GM18498 (cell line): ENCODE measurements at regions not wholly inside any gene's neighbourhood (a gene's known extent, or its start where the extent isn't known, plus 50 kb on each side); places are given as distances from the start of the nearest gene placed in this dataset.

Experiments used
- ATAC-seq: cut with Tn5 transposase; IDR thresholded peaks from one replicate; pipeline ENCODE4 v1.9.1; 2021; ENCODE audit warnings: mild to moderate bottlenecking, moderate library complexity; ENCODE audit not compliant: unreplicated experiment

DNA sequence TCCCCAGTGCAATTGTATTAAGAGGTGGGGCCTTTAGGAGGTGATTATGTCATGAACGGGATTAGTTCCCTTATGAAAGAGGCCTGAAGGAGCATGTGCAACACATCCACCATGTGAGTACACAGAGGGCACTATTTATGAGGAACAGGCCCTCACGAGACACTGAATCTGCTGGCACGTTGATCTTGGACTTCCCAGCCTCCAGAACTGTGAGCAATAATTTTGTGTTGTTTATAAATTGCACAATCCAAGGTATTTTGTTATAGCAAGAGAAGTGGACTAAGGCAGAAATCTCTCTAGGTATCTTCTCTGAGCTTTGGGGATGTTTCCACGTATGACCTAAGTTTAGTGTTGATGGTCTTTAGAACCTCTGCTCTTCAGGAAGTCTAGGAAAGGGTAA, 149.3 kb upstream of the CBLB start:
- ATAC-seq: no peak

DNA sequence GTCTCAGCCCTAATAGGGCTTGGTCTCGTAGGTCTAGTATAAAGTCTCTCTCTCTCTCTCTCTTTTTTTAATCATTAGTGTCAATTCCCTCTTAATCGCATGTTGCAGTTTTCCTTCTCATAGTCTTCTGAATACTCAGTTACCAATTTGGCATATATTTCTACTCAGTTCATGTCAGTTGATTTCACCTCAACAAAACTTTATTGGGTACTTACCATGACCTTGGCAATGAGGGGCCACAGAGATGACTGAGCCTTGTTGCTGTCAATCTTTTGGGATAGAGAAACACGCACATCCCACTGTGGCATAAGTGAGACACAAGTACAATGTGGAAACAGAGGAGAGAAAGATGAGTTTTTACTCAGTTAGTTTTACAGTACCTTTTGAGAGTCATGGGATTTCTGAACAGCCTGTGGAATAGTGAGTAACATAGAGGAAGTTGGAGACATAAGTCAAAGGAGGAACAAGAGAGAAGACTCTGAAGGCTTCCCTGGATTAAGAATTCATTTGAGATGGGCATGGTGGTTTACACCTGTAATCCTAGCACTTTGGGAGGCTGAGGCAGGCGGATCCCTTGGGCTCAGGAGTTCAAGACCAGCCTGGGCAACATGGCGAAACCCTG, 150.2 kb upstream of the CBLB start:
- no peak for ATAC-seq

DNA sequence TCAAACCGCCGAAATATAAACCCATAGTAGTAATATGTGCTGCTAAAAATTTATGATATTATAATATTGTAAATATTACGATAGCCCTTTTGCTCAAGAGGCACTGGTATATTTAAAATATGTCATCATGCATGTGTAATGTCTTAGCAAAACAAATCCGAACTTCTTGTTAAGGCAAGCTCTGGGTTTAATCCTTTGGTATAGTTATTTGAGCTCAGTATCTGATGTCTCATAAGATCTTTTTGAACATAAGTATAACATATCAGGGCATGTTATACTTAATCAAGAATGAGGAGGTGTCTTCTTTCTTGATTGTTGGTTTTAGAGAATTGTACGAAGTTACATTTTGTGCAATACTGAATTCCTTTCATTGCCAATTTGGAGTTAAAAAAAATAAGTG, 154.1 kb upstream of the CBLB start:
- ATAC-seq: no peak

DNA sequence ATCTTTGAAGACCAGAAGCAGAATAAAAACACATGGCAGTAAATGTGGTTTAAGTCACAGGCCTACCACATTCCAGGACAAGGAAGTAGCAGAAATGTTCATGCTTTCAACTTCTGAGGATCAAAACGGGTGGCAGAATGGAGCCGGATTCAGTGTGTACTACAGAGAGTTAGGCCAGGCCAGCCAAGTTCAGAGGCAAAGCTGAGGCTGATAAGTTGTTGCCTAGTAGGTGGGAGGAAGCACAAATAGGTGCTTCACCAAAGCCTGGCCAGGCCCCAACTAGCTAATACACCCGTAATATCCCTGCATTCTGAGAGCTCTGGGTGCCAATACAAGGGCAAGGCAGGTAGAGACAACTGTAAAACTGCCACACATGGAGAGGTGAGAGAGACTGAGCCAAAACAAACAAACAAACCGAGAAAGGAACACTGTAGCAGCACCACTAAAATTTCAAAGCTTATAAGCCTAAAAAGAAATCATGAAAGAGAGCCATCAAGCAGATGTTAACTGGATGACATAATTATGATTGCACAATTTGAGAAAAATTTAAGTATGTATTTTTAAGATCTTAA, 156.4 kb upstream of the CBLB start:
- no peak for ATAC-seq

DNA sequence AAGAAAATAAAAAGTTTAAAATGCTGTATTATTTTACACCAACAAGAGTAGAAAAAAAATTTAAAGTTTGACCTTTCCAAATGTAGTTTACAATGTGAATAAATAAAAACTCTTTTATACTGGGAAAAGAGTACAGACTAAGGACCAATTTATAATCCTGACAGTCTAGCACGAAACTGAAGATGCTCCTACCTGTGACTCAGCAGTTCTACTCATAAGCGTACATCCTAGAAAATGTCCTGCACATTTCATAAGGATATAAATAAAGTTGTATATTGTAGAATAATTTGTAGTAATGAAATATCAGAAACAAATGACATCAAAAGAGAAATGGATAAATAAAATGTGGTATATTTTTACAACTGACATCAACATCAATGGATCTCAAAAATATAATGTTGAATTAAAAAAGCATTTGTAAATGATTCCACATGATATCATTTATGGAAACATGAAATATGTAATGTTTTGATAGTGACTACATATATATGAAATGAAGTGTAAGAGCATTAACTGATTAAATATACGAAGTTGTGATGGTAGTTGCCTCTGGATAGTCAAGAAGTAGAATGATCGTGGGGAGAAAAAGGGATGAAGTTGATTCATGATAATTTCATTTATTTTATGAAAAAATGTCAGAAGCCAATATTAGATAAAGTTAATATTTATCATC, 161.3 kb upstream of the CBLB start:
- no peak for ATAC-seq

DNA sequence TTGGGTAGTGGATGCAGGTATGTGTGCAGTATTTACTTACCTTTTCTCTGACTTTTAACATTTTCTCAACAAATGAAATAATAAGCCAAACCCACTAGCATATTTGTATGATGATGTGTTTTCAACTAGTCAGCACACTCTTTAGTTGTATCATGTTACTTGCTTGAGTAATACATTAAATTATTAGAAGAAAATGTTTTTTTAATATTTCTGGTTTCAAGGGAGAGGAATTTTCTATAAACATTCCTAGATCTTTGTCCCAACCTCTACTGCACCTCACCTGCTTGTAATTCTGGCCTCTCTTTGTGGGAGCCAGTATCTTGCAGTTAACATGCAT, 161.8 kb upstream of the CBLB start:
- ATAC-seq: no peak

DNA sequence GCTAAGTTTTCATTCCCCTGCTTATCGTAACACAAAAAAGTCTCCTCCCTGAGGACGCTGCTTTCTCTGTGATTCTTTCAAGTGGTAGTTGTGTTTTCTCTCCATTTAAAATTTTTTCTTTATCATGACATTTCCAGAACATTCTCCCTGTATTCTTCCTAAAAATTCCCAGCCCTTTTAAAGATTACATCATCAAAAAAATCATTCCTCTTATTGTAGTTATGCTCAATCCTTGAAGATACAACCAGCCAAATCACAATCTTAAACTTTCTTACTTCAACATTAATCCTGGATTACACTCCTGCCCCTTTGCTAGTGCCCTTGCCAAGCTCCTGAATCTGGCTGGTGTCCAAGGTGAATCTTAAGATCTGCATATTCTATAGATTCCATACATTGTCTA, 163.7 kb upstream of the CBLB start:
- ATAC-seq: no peak

DNA sequence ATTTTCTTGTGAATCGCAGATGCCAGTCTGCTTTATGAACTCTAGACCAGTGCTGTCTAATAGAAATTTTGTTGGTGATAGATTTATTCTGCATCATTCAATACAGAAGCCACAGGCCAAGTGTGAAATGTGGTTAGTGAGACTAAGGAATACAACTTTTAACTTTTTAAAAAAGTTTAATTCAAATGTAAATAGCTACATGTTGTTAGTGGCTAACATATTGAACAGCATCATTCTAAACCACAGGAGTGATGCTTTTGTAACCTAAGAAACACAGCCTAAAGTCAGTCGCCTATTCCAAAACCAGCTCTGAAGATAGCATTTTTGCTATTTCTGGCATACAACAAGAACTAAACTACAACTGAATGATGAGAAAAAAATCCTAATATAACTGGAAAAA, 164.8 kb upstream of the CBLB start:
- ATAC-seq: no peak

DNA sequence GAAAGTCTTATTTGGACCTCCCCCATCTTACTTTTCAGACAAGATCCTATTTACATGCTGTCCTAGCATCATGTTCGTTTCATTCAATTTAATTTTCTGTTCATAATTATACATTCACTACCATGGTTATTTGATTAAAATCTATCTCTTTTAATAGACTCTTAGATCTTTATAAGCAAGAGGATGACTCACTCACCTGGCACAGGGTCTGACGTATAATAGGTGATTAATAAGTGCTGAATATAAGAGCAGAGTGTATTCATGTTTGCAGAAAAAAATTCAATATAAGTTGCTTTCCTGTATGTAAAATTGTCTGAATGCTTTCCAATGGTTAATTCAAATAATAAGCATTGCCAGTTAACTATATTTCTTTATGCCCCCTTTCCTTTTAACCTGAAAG, 165.5 kb upstream of the CBLB start:
- ATAC-seq: no peak

DNA sequence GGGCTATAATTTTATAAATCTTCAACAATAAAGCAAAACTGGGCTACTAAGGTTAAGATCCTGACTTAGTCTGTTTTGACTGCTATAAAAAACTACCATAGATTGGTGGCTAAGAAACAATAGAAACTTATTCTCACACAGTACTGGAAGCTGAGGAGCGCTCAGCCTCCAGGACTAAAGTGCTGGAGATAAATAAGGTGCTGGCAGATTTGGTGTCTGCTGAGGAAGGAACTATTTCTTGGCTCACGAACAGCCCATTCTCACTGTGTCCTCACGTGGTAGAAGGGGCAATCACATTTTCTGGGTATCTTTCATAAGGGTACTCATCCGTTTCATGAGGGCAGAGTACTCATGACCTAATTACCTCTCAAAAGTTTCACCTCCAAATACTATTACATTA, 166.8 kb upstream of the CBLB start:
- ATAC-seq: no peak

DNA sequence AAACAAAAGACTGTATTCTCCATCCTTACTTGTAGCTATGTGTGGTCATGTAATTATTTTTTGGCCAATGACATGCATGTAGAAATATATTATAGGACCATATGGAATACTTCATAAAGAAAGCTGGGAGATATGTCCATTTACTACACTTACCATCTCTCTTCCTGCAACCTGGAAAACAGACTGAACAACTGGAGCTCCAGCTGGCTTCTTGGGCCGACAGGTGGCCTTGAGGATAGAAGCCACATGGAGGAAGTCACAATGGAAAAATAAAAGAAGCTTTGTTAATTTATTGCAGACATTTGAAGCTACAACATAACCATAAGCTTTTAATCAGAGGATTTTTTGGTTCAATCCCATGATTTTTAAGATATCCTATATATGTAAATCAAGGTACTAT, 167.9 kb upstream of the CBLB start:
- ATAC-seq: no peak

DNA sequence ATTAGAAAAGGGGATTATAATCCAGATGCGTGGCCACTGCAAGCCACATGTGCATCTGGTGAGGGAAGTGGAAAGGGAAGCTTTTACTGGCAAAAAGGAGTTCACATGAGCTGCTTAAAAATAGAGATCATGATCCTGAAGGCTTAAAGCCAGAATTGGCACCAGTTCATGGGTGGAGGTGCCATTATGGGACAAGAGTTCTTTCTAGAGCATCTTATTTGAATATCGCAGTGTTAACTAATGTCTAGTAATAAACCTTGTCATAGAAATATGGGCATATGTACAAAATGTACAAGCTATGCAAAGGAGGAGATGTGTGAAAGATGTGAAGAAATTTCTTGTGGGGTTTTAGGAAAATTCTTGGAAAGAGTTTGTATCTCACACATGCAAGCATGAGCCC, 178.4 kb upstream of the CBLB start:
- no peak for ATAC-seq

DNA sequence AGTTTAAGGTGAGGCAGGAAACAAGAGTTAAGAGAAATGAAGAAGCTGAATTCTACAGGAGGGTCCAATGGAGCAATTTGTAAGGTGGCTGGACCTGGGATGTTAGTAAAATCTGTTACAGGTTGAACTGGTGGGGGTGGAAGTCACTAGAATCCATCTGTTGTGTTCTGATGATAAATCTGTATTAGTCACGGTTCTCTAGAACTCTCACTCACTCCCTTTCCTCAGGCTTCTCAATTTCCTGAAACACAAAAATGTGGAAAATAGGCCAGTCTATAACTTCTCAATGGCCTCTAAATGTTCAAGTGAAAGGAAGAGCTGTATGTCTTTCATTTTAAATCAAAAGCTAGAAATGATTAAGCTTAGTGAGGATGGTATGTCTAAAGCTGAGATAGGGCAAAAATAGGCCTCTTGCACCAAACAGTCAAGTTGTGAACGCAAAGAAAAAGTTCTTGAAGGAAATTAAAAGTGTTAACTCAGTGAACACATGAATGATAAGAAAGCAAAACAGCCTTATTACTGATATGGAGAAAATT, 180.2 kb upstream of the CBLB start:
- ATAC-seq: no peak

DNA sequence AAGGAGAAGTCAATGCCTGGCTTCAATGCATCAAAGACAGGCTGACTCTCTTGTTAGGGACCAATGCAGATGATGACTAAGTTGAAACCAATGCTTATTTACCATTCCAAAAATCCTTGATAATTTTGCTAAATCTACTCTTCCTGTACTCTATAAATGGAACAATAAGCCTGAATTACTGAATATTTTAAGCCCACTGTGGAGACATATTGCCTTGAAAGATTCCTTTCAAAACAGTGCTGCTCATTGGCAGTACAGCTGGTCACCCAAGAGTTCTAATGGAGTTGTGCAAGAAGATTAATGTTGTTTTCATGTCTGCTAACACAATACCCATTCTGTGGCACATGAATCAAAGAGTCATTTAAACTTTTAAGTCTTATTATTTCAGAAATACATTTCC, 181.0 kb upstream of the CBLB start:
- no peak for ATAC-seq

DNA sequence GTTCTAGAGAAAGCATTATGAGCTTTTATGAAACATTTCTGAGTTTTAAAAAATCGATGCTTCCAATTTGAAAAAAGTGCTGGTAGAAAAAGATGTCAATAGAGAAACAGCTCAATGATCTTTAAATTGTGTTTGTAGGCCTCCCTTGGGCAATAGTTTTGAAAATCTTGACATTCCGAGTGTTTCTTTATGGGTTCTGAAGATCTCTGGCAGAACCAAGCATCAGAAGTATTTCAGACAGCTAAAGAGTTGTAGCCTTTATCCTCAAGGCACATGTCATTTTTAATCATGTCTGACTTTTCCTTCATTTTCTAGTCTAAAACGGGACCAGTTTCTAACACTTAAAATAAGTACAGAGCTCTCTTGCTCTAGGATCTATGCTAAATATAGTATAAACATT, 188.1 kb upstream of the CBLB start:
- no peak for ATAC-seq

DNA sequence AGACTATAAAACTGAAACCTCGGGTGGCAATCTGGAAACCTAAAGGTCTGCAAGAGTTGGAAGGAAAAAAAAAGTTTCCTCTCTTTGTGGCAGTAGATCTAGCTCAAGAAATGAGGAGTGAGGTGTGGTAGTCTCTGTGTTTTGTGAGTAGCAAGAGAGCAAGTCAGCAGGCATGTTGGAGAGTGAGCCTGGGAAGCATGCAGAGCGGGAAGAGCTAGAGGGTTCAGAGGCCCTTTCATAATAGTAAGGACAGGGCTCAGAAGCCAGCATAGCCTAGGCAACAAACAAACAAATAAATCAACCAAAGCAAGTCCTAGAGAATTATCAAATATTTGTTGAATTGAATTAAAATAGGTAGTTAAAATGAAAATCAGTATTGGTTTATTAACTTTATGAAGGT, 189.7 kb upstream of the CBLB start:
- no peak for ATAC-seq

DNA sequence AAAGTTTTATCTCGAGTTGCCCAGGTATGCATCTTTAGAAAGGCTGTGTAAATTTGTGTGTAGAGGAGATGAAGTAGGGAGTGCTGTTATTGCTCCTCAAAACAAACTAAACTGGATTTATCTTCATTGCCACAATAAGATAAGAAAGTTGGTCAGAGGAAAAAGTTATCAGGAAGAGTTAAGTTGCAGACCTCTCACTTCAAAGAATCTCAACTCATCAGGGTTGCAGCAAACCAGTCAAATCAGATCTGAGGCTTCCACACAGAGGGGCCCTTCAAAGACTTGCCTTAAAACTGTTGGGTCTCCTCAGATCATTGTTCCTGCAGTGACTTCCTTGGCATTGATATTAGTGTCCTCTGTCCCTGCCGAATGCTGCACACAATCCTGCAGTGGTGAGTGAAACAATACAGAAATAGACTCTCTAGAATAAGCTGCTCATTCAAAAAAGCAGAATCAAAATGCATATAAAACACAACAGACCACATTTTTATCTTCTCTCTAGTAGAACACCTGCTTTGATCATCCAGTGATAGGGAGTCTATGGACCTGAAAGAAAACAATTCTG, 191.2 kb upstream of the CBLB start:
- no peak for ATAC-seq

DNA sequence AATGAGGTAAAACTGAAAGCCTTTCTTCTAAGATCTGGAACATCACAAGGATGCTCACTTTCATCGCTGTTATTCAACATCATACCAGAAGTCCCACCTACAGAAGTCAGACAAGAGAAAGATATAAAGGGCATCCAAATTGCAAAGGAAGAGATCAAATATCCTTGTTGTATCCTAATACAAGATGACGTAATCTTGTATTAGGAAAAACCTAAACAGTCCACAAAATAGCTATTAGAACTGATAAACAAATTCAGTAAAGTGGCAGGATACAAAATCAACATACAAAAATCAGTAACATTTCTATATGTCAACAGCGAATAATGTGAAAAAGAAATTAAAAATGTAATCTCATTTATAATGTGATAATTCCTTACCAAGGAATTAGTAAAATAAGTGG, 195.1 kb upstream of the CBLB start:
- ATAC-seq: no peak

DNA sequence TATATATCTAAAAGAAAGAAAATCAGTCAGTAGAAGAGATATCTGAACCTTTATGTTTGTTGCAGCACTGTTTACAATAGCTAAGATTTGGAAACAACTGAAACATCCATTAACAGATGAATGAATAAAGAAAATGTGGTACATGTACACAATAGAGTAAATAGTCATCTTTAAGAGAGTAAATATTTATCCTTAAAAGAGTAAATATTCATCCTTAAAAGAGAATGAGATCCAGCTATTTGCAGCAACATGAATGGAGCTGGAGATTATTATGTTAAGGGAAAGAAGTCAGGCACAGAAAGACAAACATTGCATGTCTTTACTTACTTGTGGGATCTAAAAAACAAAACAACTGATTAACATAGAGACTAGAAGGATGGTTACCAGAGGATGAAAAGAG, 197.0 kb upstream of the CBLB start:
- ATAC-seq: no peak

DNA sequence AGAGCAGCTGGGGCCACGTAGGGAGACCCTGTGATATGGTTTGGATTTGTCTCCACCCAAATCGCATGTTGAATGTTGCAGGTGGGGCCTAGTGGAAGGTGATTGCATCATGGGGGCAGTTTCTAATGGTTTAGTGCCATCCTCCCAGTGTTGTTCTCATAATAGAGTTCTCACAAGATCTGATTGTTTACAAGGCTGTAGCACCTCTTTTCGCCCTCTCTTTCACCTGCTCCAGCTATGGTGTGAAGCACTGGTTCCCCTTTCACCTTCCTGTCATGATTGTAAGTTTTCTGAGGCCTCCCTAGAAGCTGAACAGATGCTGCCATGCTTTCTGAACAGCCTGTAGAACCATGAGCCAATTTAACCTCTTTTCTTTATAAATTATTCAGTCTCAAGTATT, 198.9 kb upstream of the CBLB start:
- ATAC-seq: peak; percentile 82

DNA sequence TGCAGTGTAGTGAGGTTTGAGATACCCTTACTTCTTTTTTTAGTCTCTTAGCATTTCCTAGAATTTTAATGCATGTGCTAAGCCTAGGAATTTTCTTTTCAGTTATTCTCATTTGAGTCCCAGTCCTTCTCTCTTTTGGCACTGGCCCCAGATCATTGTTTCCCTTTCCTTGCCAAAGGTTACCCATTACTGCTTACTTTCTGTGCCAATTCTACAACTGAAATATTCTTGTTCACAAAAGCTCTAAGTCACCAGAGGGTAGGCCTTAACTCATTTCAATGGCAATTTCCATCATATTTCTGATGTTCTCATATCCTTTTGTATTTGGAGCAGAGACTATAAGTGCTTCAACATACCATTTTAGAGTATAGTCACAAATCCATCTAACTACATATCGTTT, 199.6 kb upstream of the CBLB start:
- ATAC-seq: no peak

DNA sequence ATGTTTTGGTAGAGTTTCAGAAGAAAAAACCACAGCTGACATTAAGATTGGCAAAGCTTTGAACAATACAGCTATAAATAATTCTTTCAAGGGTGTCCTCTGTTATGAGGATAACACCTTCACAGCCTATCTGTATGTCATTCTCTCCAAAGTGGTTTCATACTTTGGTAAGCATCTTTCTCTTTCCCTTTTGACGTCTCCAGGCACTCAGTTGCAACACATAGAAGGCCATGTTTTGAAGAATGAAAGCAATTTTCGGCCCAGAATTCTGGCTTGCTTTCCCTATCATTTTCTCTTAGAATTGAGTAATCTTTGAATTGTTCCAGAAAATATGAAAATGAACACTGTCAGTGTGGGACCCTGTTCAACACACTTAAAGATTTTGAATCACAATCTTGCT, 200.0 kb upstream of the CBLB start:
- peak; percentile 96 for ATAC-seq
